ENCODE measurements at regions not wholly inside any gene's neighbourhood (a gene's known extent, or its start where the extent isn't known, plus 50 kb on each side); places are given as distances from the start of the nearest gene placed in this dataset.

DNA sequence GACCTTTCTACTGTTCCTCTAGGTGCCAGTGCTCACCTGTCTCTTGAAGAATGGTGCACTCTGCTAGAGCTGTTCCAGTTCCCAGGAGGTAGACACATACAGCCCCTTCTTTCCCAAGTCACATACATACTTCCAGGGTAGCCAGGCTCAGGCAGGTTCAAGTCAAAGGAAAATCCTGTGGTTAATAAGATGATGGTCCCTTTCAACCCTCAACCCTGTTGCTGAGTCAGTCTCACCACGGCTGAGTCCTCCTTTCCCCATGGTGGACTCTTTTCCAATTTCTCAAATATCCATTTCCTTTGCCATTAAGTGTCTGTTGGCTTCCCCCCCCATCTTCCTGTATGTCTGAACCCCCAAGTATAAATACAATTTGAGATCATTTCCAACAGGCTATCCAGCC, 56.1 kb upstream of the ACAN start (continued):
- TF ChIP-seq GTF3A (CRISPR knock-in tag; conservative IDR thresholded peaks at IDR 0.05) = no peak
- TF ChIP-seq ZNF205 (CRISPR knock-in tag; IDR thresholded peaks at IDR 0.05) = no peak
- no peak for TF ChIP-seq ZNF607 (CRISPR knock-in tag; IDR thresholded peaks at IDR 0.05; ENCODE audit: borderline replicate concordance)
- TF ChIP-seq NFRKB (IDR thresholded peaks at IDR 0.05) = no peak
- TF ChIP-seq NFE2L1 (CRISPR knock-in tag; IDR thresholded peaks at IDR 0.05; ENCODE audit: borderline replicate concordance) = no peak
- no peak for TF ChIP-seq REL (CRISPR knock-in tag; conservative IDR thresholded peaks at IDR 0.05)

DNA sequence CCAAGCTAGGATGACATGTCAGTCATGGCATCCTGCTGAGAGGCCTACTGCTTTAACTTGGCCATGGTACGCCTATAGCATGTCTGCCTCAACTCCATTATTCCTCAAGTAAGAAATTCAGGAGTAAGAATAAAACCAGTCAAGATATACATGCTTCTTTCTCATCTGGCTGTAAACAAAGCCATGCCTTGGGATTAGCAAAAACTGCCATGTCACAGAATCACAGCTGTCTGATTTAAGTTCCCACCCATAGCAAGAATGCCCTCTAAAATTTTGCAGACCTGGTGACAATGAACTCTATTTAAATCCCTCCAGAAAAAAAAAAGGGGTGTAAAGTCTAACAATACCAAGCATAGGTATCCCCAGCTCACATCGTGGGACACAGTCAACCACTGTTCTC, 55.6 kb upstream of the ACAN start:
- WGBS (ENCODE audit: low lambda C conversion rate) = 5% methylated on average over 2 of the region's 2 CpGs
- no peak overlapping the region for H3K9ac ChIP-seq (ENCODE audit: insufficient read depth, low read depth, low read length)
- no peak overlapping the region for H3K27ac ChIP-seq (ENCODE audit: extremely low read length, insufficient read depth, low read length)
- H3K36me3 ChIP-seq (replicated peaks in 1 of 2; ENCODE audit: control insufficient read depth in 1 of 2, insufficient read depth in 2 of 2, low read length in 2 of 2) = no peaks in the 10 kb centered on the region
- H4K20me1 ChIP-seq (ENCODE audit: insufficient read depth, low read length) = no peaks in the 10 kb centered on the region
- no peak overlapping the region for H3K4me2 ChIP-seq (ENCODE audit: low read depth, low read length)
- intact Hi-C loops (cut with micrococcal nuclease; ENCODE audit: unreplicated experiment) (no loop called here), in situ Hi-C loops (cut with HindIII; ENCODE audit: extremely low pct_ligation_motif_present, low pct_unique_long_range_greater_than_20kb) (no loop called here)
- ChIA-PET POLR2A (no interaction called here), CTCF (ENCODE audit: low intra/inter-chr PET ratio, low total read pairs) (no interaction called here)
- H3K27me3 ChIP-seq (ENCODE audit: control insufficient read depth in 1 of 2, insufficient read depth in 2 of 2, low read length in 2 of 2) = 0 out of 5 replicates have a peak, but pooled peaks cover 0 to 7% of the 10 kb centered on the region in 2 experiments
- no TSS peak for BruUV-seq (replicated peaks)
- TF ChIP-seq SIN3B (IDR thresholded peaks at IDR 0.05; ENCODE audit: low read length) (no peak), XRCC5 (optimal IDR thresholded peaks at IDR 0.05; ENCODE audit: low read length) (no peak), REL (CRISPR knock-in tag; conservative IDR thresholded peaks at IDR 0.05) (no peak), ZSCAN31 (CRISPR knock-in tag; IDR thresholded peaks at IDR 0.05; ENCODE audit: low read depth) (no peak)
- ATAC-seq (no peak), DNase-seq (ENCODE audit: low spot score) (no peak), FAIRE-seq (no peak)
- no peaks in the 10 kb centered on the region for H3K4me1 ChIP-seq (ENCODE audit: insufficient read depth, low read length)
- no peak overlapping the region for H2AFZ ChIP-seq (ENCODE audit: low read length)
- H3K9me3 ChIP-seq (ENCODE audit: low read length) = no peaks in the 10 kb centered on the region
- H3K4me3 ChIP-seq (replicated peaks in 1 of 3; ENCODE audit: insufficient read depth in 1 of 3, low read depth in 2 of 3, low read length in 3 of 3) = no peak overlapping the region
- H3K79me2 ChIP-seq (ENCODE audit: insufficient read depth, low read length) = no peaks in the 10 kb centered on the region

DNA sequence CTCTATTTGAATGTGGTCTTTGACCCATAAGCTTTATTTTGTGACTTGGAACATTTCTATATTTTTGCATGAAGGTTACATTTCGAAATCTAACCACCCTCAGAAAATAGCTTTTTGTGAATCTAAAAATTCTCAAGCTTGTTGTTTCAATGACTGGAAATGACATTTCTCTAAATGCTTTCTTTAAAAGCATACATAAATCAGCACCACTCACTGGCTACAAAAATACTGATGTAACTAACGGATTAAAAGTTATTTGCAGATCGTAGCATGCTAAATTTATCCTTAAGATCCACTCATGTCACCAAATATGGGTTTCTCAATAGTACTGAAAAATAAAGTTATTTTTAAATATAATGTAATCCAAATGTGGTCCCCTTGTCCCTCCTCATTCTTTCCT, 55.2 kb upstream of the ACAN start:
- 5% methylated on average over 3 of the region's 3 CpGs for WGBS (ENCODE audit: low lambda C conversion rate)

More for the DNA sequence above, 55.2 kb upstream of the ACAN start:
- CTCF ChIA-PET (ENCODE audit: low intra/inter-chr PET ratio, low total read pairs) = no interaction called here
- H4K20me1 ChIP-seq (ENCODE audit: insufficient read depth, low read length) = no peaks in the 10 kb centered on the region
- H3K4me3 ChIP-seq (replicated peaks in 1 of 3; ENCODE audit: insufficient read depth in 1 of 3, low read depth in 2 of 3, low read length in 3 of 3) = no peak overlapping the region
- no TSS peak for BruUV-seq (replicated peaks)
- H2AFZ ChIP-seq (ENCODE audit: low read length) = no peak overlapping the region
- no peak overlapping the region for H3K4me2 ChIP-seq (ENCODE audit: low read depth, low read length)
- 0 out of 5 replicates have a peak, but pooled peaks cover 0 to 7% of the 10 kb centered on the region in 2 experiments for H3K27me3 ChIP-seq (ENCODE audit: control insufficient read depth in 1 of 2, insufficient read depth in 2 of 2, low read length in 2 of 2)
- POLR2A ChIA-PET = no interaction called here
- H3K79me2 ChIP-seq (ENCODE audit: insufficient read depth, low read length) = no peaks in the 10 kb centered on the region
- in situ Hi-C loops (cut with HindIII; ENCODE audit: extremely low pct_ligation_motif_present, low pct_unique_long_range_greater_than_20kb) (no loop called here), intact Hi-C loops (cut with micrococcal nuclease; ENCODE audit: unreplicated experiment) (no loop called here)
- FAIRE-seq (no peak), DNase-seq (ENCODE audit: low spot score) (no peak), ATAC-seq (no peak)
- no peak overlapping the region for H3K27ac ChIP-seq (ENCODE audit: extremely low read length, insufficient read depth, low read length)
- no peaks in the 10 kb centered on the region for H3K36me3 ChIP-seq (replicated peaks in 1 of 2; ENCODE audit: control insufficient read depth in 1 of 2, insufficient read depth in 2 of 2, low read length in 2 of 2)
- no peak overlapping the region for H3K9ac ChIP-seq (ENCODE audit: insufficient read depth, low read depth, low read length)
- H3K9me3 ChIP-seq (ENCODE audit: low read length) = no peaks in the 10 kb centered on the region
- no peak for TF ChIP-seq ZNF629 (CRISPR knock-in tag; conservative IDR thresholded peaks at IDR 0.05)
- no peak for TF ChIP-seq EZH2 (conservative IDR thresholded peaks at IDR 0.05; ENCODE audit: low read depth, low read length)
- no peak for TF ChIP-seq HNF4A (CRISPR knock-in tag; IDR thresholded peaks at IDR 0.05)
- no peaks in the 10 kb centered on the region for H3K4me1 ChIP-seq (ENCODE audit: insufficient read depth, low read length)
